ENCODE measurements at regions not wholly inside any gene's neighbourhood (a gene's known extent, or its start where the extent isn't known, plus 50 kb on each side); places are given as distances from the start of the nearest gene placed in this dataset.

DNA sequence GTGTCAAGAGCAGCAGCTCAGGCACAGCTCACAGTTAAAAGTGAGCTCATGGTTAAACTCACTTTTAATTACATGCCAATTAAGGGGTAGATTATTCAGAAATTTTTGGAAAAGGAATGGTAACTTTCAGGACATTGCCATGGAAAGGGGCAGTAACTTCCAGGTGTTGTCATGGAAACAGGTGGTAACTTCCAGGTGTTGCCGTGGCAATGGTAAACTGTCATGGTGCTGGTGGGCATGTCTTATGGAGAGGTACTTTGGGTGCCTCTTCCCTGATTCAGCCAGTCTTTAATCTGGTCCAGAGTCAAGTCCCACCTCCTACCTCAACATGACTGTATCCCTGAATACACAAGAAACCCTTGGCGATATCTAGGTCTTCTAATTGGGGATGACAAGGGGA lies 223.2 kb upstream of the TAS2R1 start:
- no peak for TF ChIP-seq EP300 (conservative IDR thresholded peaks at IDR 0.05; ENCODE audit: poor library complexity, severe bottlenecking)
- TF ChIP-seq, protein P1, sequence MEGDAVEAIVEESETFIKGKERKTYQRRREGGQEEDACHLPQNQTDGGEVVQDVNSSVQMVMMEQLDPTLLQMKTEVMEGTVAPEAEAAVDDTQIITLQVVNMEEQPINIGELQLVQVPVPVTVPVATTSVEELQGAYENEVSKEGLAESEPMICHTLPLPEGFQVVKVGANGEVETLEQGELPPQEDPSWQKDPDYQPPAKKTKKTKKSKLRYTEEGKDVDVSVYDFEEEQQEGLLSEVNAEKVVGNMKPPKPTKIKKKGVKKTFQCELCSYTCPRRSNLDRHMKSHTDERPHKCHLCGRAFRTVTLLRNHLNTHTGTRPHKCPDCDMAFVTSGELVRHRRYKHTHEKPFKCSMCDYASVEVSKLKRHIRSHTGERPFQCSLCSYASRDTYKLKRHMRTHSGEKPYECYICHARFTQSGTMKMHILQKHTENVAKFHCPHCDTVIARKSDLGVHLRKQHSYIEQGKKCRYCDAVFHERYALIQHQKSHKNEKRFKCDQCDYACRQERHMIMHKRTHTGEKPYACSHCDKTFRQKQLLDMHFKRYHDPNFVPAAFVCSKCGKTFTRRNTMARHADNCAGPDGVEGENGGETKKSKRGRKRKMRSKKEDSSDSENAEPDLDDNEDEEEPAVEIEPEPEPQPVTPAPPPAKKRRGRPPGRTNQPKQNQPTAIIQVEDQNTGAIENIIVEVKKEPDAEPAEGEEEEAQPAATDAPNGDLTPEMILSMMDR (IDR thresholded peaks at IDR 0.05; ENCODE audit: poor library complexity, severe bottlenecking): no peak
- no peak for TF ChIP-seq TAF1 (IDR thresholded peaks at IDR 0.05; ENCODE audit: low read depth)
- TF ChIP-seq POLR2AphosphoS5 (IDR thresholded peaks at IDR 0.05): no peak
- no peak for TF ChIP-seq SMC3 (conservative IDR thresholded peaks at IDR 0.05; ENCODE audit: poor library complexity)
- TF ChIP-seq RAD21 (conservative IDR thresholded peaks at IDR 0.05): no peak

All from neural cell (in vitro differentiated cells).